ENCODE measurements at regions not wholly inside any gene's neighbourhood (a gene's known extent, or its start where the extent isn't known, plus 50 kb on each side); places are given as distances from the start of the nearest gene placed in this dataset.
A peak's percentile ranks its signal among the peaks of the same experiment; 100 is the strongest.

GRCh38 chr5:129821477-129822131 is 73.7 kb downstream of the MINAR2 start:
- no peak for TF ChIP-seq CTCF (IDR thresholded peaks at IDR 0.05)

DNA sequence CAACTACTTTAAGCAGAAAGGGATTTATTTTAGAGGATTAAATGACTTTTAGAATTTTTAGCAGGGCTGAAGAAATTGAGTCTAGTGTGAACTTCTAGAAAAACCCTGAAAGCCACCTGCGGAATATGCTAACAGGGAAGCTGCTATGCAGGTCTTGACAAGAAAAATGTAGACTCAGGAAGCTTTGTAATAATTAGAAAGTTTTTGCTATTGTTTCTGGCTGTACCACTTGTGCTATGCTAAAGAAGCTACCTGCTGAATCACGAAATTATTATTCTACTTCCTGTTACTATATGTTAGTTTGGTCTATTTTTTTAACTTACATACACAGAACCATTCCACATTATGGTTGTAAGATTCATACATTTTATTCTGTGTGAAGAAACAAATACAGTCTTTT is 74.0 kb upstream of the CHSY3 start:
- TF ChIP-seq CTCF (IDR thresholded peaks at IDR 0.05), result no peak

GRCh38 chr5:129836321-129836720 is 67.9 kb upstream of the CHSY3 start:
- TF ChIP-seq CTCF (IDR thresholded peaks at IDR 0.05), result no peak

- no peak for TF ChIP-seq CTCF (IDR thresholded peaks at IDR 0.05)
Observed at GRCh38 chr5:129844764-129845163, 59.5 kb upstream of the CHSY3 start.

DNA sequence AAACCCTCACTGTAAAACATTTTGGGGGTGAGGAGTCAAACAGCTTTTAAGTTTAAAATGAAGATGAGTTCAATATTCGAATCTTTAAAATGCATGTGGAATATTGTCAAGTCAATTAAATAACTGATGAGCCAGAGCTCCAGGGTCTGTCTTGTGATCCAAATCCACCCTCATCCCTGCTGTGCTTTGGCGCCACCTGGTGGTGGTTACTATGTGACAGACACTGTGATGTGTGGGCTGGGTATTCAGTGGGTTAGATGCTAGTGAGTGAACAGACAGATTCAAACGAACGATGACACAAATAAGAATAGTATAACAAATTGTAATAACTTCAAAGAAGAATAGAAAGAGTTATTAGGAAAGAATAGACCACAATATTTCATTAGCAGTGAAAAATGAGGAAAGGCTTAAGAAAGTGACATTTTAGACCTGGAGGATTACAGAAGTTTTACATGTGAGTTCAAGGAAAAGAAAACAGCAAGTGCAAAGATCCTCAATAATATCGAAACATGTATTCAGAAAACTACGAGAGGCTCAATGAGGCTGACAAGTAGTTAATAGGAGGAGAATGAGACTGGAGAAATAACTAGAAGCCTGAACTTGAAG is 51.4 kb upstream of the CHSY3 start:
- peak; percentile 97 for TF ChIP-seq CTCF (IDR thresholded peaks at IDR 0.05)

- no peak for TF ChIP-seq CTCF (IDR thresholded peaks at IDR 0.05)
Observed at GRCh38 chr5:129853588-129853987, 50.7 kb upstream of the CHSY3 start.

Data from LNCAP (cell line).